COR-L47 (cell line): ENCODE measurements at regions not wholly inside any gene's neighbourhood (a gene's known extent, or its start where the extent isn't known, plus 50 kb on each side); places are given as distances from the start of the nearest gene placed in this dataset.

Experiments used
- DNase-seq: peaks from one replicate; lab custom pipeline; 2025; lab: John Stamatoyannopoulos, UW

- DNase-seq, result no peak
These were observed 438.8 kb upstream of the TGFBR2 start for GRCh38 chr3:30167541-30168011.

GRCh38 chr3:30169487-30169886, 436.9 kb upstream of the TGFBR2 start:
- DNase-seq, result no peak

GRCh38 chr3:30170681-30171438, 435.5 kb upstream of the TGFBR2 start:
- no peak for DNase-seq

GRCh38 chr3:30174357-30174756, 432.0 kb upstream of the TGFBR2 start:
- DNase-seq, result no peak

- DNase-seq, result no peak
These were observed 425.9 kb upstream of the TGFBR2 start for GRCh38 chr3:30180310-30181177.

- DNase-seq, result no peak
These were observed 425.3 kb upstream of the TGFBR2 start for GRCh38 chr3:30181178-30181465.

GRCh38 chr3:30181581-30181980, 424.8 kb upstream of the TGFBR2 start:
- no peak for DNase-seq

- DNase-seq, result no peak
These were observed 423.0 kb upstream of the TGFBR2 start for GRCh38 chr3:30183421-30183820.

- DNase-seq, result no peak
These were observed 422.1 kb upstream of the TGFBR2 start for GRCh38 chr3:30184091-30184810.

- DNase-seq, result no peak
These were observed 420.5 kb upstream of the TGFBR2 start for GRCh38 chr3:30185872-30186271.

GRCh38 chr3:30186741-30187219, 419.6 kb upstream of the TGFBR2 start:
- no peak for DNase-seq

GRCh38 chr3:30187366-30187765, 419.0 kb upstream of the TGFBR2 start:
- no peak for DNase-seq

GRCh38 chr3:30188713-30189112, 417.7 kb upstream of the TGFBR2 start:
- DNase-seq, result peak; percentile 82

GRCh38 chr3:30189900-30190299, 416.5 kb upstream of the TGFBR2 start:
- no peak for DNase-seq

- no peak for DNase-seq
These were observed 412.8 kb upstream of the TGFBR2 start for GRCh38 chr3:30193625-30194044.

- DNase-seq, result no peak
These were observed 411.0 kb upstream of the TGFBR2 start for GRCh38 chr3:30195352-30195751.

- no peak for DNase-seq
These were observed 408.2 kb upstream of the TGFBR2 start for GRCh38 chr3:30198162-30198561.

- DNase-seq, result peak; percentile 7
These were observed 407.2 kb upstream of the TGFBR2 start for GRCh38 chr3:30199096-30199759.

GRCh38 chr3:30199855-30200254, 406.5 kb upstream of the TGFBR2 start:
- DNase-seq, result no peak

- no peak for DNase-seq
These were observed 404.7 kb upstream of the TGFBR2 start for GRCh38 chr3:30201715-30202114.

- DNase-seq, result no peak
These were observed 403.1 kb upstream of the TGFBR2 start for GRCh38 chr3:30203301-30203700.

GRCh38 chr3:30204126-30204525, 402.3 kb upstream of the TGFBR2 start:
- DNase-seq, result no peak
